ENCODE measurements at regions not wholly inside any gene's neighbourhood (a gene's known extent, or its start where the extent isn't known, plus 50 kb on each side); places are given as distances from the start of the nearest gene placed in this dataset.
"Not testable (repeated sequence)": the region's sequence is repeated elsewhere in the genome, so short reads cannot be mapped to it uniquely, and the experiment has no call there.

GRCh38 chr20:52098186-52098585, 93.4 kb downstream of the ZFP64 start:
- DNase-seq (ENCODE audit: low read depth), result no peak

GRCh38 chr20:52096117-52096516, 95.5 kb downstream of the ZFP64 start:
- no peak for DNase-seq (ENCODE audit: low read depth)

- no peak for DNase-seq (ENCODE audit: low read depth)
Measured at GRCh38 chr20:52094693-52095092, 96.9 kb downstream of the ZFP64 start.

- DNase-seq (ENCODE audit: low read depth), result no peak
Measured at GRCh38 chr20:52093575-52093974, 98.0 kb downstream of the ZFP64 start.

- no peak for DNase-seq (ENCODE audit: low read depth)
Measured at GRCh38 chr20:52090035-52090434, 101.5 kb downstream of the ZFP64 start.

- no peak for DNase-seq (ENCODE audit: low read depth)
Measured at GRCh38 chr20:52087471-52087870, 104.1 kb downstream of the ZFP64 start.

GRCh38 chr20:52086878-52087277, 104.7 kb downstream of the ZFP64 start:
- DNase-seq (ENCODE audit: low read depth), result no peak

- no peak for DNase-seq (ENCODE audit: low read depth)
Measured at GRCh38 chr20:52084727-52085126, 106.9 kb downstream of the ZFP64 start.

- DNase-seq (ENCODE audit: low read depth), result peak; percentile 66
Measured at GRCh38 chr20:52083627-52084232, 107.8 kb downstream of the ZFP64 start.

- DNase-seq (ENCODE audit: low read depth), result no peak
Measured at GRCh38 chr20:52082612-52083011, 109.0 kb downstream of the ZFP64 start.

GRCh38 chr20:52081791-52082190, 109.8 kb downstream of the ZFP64 start:
- DNase-seq (ENCODE audit: low read depth), result no peak

GRCh38 chr20:52081066-52081465, 110.5 kb downstream of the ZFP64 start:
- no peak for DNase-seq (ENCODE audit: low read depth)

- DNase-seq (ENCODE audit: low read depth), result peak; percentile 63
Measured at GRCh38 chr20:52078289-52078688, 113.3 kb downstream of the ZFP64 start.

- DNase-seq (ENCODE audit: low read depth), result no peak
Measured at GRCh38 chr20:52076164-52076563, 115.4 kb downstream of the ZFP64 start.

GRCh38 chr20:52075400-52075799, 116.2 kb downstream of the ZFP64 start:
- DNase-seq (ENCODE audit: low read depth), result no peak

- no peak for DNase-seq (ENCODE audit: low read depth)
Measured at GRCh38 chr20:52071136-52071535, 120.4 kb downstream of the ZFP64 start.

- DNase-seq (ENCODE audit: low read depth), result no peak
Measured at GRCh38 chr20:52064931-52065330, 126.6 kb downstream of the ZFP64 start.

GRCh38 chr20:52062452-52063209, 128.9 kb downstream of the ZFP64 start:
- DNase-seq (ENCODE audit: low read depth), result no peak

- DNase-seq (ENCODE audit: low read depth), result peak; percentile 18
Measured at GRCh38 chr20:52060794-52061714, 130.5 kb downstream of the ZFP64 start.

- DNase-seq (ENCODE audit: low read depth), result not testable (repeated sequence)
Measured at GRCh38 chr20:52057133-52057532, 134.4 kb downstream of the ZFP64 start.

- DNase-seq (ENCODE audit: low read depth), result peak; percentile 85
Measured at GRCh38 chr20:52056203-52057062, 135.1 kb downstream of the ZFP64 start.

GRCh38 chr20:52054123-52054522, 137.5 kb downstream of the ZFP64 start:
- no peak for DNase-seq (ENCODE audit: low read depth)

Data from amniotic epithelial cell (primary cell).